ENCODE measurements at regions not wholly inside any gene's neighbourhood (a gene's known extent, or its start where the extent isn't known, plus 50 kb on each side); places are given as distances from the start of the nearest gene placed in this dataset.

DNA sequence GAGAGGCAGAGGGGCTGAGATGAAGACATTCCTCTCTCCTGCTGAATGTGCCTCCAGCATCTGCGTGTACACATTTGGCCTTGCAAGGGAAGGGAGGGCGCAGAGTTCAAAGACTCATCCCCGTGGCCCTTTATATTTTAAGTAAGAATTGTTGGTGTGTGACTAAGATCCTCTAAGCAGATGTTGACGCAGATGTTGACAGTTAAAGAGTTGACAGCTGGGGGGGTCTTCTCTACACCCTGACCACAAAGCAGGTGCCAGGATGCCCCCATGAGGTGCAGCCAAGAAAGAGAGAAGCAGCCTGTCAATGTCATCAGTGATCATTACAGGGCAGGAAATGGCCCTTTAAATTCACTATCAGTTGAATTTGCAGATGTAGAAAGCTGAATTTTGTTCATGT, 262.9 kb downstream of the IRX1 start:
- no peak for DNase-seq
- H3K4me1 ChIP-seq (ENCODE audit: control insufficient read depth in 1 of 2, insufficient read depth in 2 of 2, low read length in 2 of 2) = no peaks in the 10 kb centered on the region
- 82 to 95% methylated on average over 4 of the region's 4 CpGs for WGBS, 2 donors

DNA sequence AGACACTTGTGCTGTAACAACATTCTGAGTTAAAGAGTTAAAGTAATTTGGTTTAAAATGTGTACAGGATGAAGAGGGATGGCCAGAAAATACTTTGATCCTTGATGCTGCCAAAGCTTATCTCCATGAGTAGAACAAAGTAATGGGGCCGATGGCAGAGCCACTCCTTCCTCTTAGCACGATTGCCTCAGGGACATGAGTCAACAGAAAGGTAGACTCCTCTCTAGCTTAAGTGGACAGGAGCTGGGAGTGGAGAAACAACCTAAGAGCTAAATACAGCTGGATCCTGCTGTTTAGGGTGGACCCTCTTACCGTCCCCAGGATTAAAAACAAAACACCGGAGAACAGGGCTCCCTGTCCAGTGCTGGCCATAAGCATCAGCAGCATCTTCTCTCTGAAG, 267.3 kb downstream of the IRX1 start:
- ATAC-seq (ENCODE audit: low FRiP score) (no peak), DNase-seq (no peak)
- Histone ChIP-seq H3K9me3 (ENCODE audit: control insufficient read depth, low read length) (no peaks in the 10 kb centered on the region), H3K27me3 (ENCODE audit: control insufficient read depth in 1 of 2, insufficient read depth in 2 of 2, low read length in 1 of 2) (no peaks in the 10 kb centered on the region), H3K4me3 (ENCODE audit: low read length in 2 of 2) (no peak overlapping the region), H3K36me3 (ENCODE audit: control insufficient read depth in 1 of 2, insufficient read depth in 2 of 2, low read length in 1 of 2) (no peaks in the 10 kb centered on the region), H3K27ac (ENCODE audit: low read depth in 1 of 2, low read length in 2 of 2) (no peak overlapping the region), H3K4me1 (ENCODE audit: control insufficient read depth in 1 of 2, insufficient read depth in 2 of 2, low read length in 2 of 2) (no peaks in the 10 kb centered on the region)
- WGBS, 2 donors = 83 to 92% methylated on average over 4 of the region's 4 CpGs
- intact Hi-C loops (cut with DNase I) = no loop called here

More for the DNA sequence above, 262.9 kb downstream of the IRX1 start:
- no peak overlapping the region for H3K27ac ChIP-seq (ENCODE audit: low read depth in 1 of 2, low read length in 2 of 2)
- H3K36me3 ChIP-seq (ENCODE audit: control insufficient read depth in 1 of 2, insufficient read depth in 2 of 2, low read length in 1 of 2) = no peaks in the 10 kb centered on the region
- no peak overlapping the region for H3K4me3 ChIP-seq (ENCODE audit: low read length in 2 of 2)
- intact Hi-C loops (cut with DNase I) = no loop called here
- no peaks in the 10 kb centered on the region for H3K9me3 ChIP-seq (ENCODE audit: control insufficient read depth, low read length)
- H3K27me3 ChIP-seq (ENCODE audit: control insufficient read depth in 1 of 2, insufficient read depth in 2 of 2, low read length in 1 of 2) = no peaks in the 10 kb centered on the region
- no peak for ATAC-seq (ENCODE audit: low FRiP score)

DNA sequence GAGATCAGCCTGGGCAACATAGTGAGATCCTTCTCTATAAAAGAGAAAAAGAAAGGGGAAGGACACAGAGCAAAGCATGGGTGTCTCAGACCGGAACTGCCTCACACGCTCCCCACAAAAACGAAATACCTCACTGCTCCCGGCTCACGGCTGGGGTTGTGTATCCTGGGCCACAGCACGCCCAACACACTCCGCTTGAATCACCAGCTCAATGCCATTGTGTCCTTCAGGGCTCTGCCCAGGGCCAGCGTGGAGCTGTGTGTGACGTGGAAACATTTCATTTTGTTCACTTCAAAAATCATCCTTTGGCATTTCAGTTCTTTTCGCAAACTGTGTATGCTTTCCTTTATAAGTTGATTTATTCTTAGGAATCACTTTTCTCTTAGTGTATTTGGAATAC, 279.5 kb downstream of the IRX1 start:
- Histone ChIP-seq H3K27me3 (ENCODE audit: control insufficient read depth in 1 of 2, insufficient read depth in 2 of 2, low read length in 1 of 2) (no peaks in the 10 kb centered on the region), H3K4me1 (ENCODE audit: control insufficient read depth in 1 of 2, insufficient read depth in 2 of 2, low read length in 2 of 2) (no peaks in the 10 kb centered on the region), H3K27ac (ENCODE audit: low read depth in 1 of 2, low read length in 2 of 2) (no peak overlapping the region), H3K4me3 (ENCODE audit: low read length in 2 of 2) (no peak overlapping the region), H3K9me3 (ENCODE audit: control insufficient read depth, low read length) (peaks cover 2% of the 10 kb centered on the region), H3K36me3 (ENCODE audit: control insufficient read depth in 1 of 2, insufficient read depth in 2 of 2, low read length in 1 of 2) (no peaks in the 10 kb centered on the region)
- intact Hi-C loops (cut with DNase I) = no loop called here
- ATAC-seq (ENCODE audit: low FRiP score) (no peak), DNase-seq (no peak)
- WGBS, 2 donors = 75 to 88% methylated on average over 10 of the region's 10 CpGs

DNA sequence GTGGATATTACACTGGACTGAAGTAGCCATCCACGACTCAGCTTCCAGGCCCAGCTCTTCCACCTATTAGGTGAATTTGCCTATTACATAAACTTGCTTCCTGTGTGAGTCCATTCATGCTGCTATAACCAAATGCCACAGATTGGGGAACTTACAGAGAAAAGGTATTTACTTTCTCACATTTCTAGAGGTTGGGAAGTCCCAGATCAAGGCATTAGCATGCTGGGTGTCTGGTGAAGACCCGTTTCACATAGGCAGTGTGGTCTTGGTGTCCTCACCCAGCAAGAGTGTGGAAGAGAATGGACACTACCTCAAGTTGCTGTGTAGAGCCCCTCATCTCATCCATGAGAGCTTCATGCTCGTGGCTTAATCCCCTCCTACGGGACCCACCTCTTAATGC, 282.6 kb downstream of the IRX1 start:
- Histone ChIP-seq H3K4me3 (ENCODE audit: low read length in 2 of 2) (no peak overlapping the region), H3K27ac (ENCODE audit: low read depth in 1 of 2, low read length in 2 of 2) (no peak overlapping the region), H3K4me1 (ENCODE audit: control insufficient read depth in 1 of 2, insufficient read depth in 2 of 2, low read length in 2 of 2) (no peaks in the 10 kb centered on the region), H3K9me3 (ENCODE audit: control insufficient read depth, low read length) (peaks cover 2% of the 10 kb centered on the region), H3K27me3 (ENCODE audit: control insufficient read depth in 1 of 2, insufficient read depth in 2 of 2, low read length in 1 of 2) (no peaks in the 10 kb centered on the region), H3K36me3 (ENCODE audit: control insufficient read depth in 1 of 2, insufficient read depth in 2 of 2, low read length in 1 of 2) (no peaks in the 10 kb centered on the region)
- no peak for DNase-seq
- intact Hi-C loops (cut with DNase I) = no loop called here
- ATAC-seq (ENCODE audit: low FRiP score) = no peak
- WGBS, 2 donors = 85 to 89% methylated on average over 4 of the region's 4 CpGs

DNA sequence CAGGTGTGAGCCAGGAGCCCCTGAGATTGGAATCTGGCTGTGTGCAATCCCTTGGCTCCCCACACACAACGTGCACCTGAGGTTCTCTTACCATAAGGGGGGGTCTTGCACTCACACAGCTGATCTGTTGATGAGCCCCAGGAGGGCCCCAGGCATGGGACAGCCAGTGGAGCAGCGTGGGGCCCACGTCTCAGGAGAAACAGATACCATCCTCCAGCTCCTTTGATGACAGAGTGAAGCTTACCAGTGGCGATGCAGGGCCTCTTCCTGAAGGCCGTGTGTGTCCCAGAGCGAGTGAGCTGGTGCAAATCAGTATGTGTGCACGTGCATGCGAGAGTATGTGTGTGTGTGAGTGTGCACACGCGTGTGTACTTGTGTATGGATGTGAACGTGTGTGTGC, 287.4 kb downstream of the IRX1 start:
- Histone ChIP-seq H3K27ac (ENCODE audit: low read depth in 1 of 2, low read length in 2 of 2) (no peak overlapping the region), H3K36me3 (ENCODE audit: control insufficient read depth in 1 of 2, insufficient read depth in 2 of 2, low read length in 1 of 2) (no peaks in the 10 kb centered on the region), H3K4me3 (ENCODE audit: low read length in 2 of 2) (no peak overlapping the region), H3K27me3 (ENCODE audit: control insufficient read depth in 1 of 2, insufficient read depth in 2 of 2, low read length in 1 of 2) (no peaks in the 10 kb centered on the region), H3K9me3 (ENCODE audit: control insufficient read depth, low read length) (no peaks in the 10 kb centered on the region), H3K4me1 (ENCODE audit: control insufficient read depth in 1 of 2, insufficient read depth in 2 of 2, low read length in 2 of 2) (no peaks in the 10 kb centered on the region)
- intact Hi-C loops (cut with DNase I) = no loop called here
- 93 to 94% methylated on average over 11 of the region's 11 CpGs for WGBS, 2 donors
- no peak for DNase-seq
- no peak for ATAC-seq (ENCODE audit: low FRiP score)

DNA sequence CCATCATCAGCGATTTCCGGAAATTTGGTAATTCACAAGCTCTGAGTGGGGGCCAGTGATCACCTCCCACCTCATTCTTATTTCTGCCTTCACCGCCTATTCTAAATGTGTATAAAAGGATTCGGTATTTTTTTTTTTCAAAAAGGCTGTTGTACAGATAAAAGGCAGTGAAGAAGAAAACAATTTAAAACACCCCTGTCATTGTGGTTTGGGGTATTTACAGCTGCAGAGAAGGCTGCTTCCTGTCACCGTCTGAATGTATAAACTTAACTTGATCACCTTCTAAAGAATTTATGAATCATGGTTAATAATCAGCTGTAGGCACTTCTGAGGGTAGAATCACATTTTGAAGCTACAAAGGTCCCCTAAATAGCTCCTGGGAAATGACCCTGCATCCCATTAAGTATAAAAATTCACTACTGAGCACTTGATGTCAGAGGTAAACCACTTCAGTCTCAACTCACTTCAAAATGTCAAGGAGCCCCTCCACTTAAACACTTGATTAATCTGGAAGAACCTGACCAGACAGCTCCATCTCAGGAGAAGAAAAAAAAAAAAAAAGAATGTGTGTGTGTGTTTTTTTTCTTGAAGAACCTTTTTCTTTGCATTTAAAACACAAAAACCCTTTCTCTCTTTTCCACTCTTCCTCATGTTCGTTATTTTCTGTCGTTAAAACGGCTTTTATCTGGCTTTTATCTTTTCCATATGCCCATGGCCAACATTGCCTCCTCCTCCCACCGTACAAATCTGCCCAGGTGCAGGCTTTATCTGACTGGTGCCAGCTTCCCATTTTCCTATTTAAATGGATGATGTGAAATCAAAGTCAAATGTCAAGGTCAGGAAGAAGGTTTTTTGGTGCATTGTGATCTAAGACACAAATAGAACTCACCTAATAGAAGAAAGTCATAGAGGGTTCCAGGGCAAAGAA, 291.2 kb downstream of the IRX1 start:
- no peak for ATAC-seq (ENCODE audit: low FRiP score)
- intact Hi-C loops (cut with DNase I) = no loop called here

DNA sequence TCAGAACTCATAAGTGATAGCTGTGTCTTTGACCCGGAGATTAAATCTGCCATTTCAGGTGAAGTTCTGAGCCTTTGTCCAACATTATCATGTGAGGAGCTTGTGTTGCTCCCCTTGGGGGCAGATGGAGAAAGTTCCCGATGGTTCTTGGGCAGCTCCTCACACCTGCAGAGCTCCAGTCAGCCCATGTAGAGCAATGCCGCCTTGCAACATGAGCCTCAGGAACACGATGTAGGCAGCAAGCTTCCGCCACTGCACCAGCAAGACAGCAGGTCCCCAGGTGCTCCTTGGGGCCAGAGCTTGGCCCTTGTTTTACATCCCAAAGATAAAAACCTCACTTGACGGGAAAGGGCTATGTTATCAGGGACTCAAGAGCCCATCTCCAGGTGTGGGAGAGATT, 292.7 kb downstream of the IRX1 start:
- intact Hi-C loops (cut with DNase I) = no loop called here
- ATAC-seq (ENCODE audit: low FRiP score) = no peak

More for the DNA sequence above, 291.2 kb downstream of the IRX1 start:
- no peaks in the 10 kb centered on the region for H3K4me1 ChIP-seq (ENCODE audit: control insufficient read depth in 1 of 2, insufficient read depth in 2 of 2, low read length in 2 of 2)
- no peak for DNase-seq
- no peak overlapping the region for H3K27ac ChIP-seq (ENCODE audit: low read depth in 1 of 2, low read length in 2 of 2)
- 84 to 90% methylated on average over 9 of the region's 9 CpGs for WGBS, 2 donors
- no peaks in the 10 kb centered on the region for H3K27me3 ChIP-seq (ENCODE audit: control insufficient read depth in 1 of 2, insufficient read depth in 2 of 2, low read length in 1 of 2)
- no peaks in the 10 kb centered on the region for H3K9me3 ChIP-seq (ENCODE audit: control insufficient read depth, low read length)
- no peaks in the 10 kb centered on the region for H3K36me3 ChIP-seq (ENCODE audit: control insufficient read depth in 1 of 2, insufficient read depth in 2 of 2, low read length in 1 of 2)
- H3K4me3 ChIP-seq (ENCODE audit: low read length in 2 of 2) = no peak overlapping the region

DNA sequence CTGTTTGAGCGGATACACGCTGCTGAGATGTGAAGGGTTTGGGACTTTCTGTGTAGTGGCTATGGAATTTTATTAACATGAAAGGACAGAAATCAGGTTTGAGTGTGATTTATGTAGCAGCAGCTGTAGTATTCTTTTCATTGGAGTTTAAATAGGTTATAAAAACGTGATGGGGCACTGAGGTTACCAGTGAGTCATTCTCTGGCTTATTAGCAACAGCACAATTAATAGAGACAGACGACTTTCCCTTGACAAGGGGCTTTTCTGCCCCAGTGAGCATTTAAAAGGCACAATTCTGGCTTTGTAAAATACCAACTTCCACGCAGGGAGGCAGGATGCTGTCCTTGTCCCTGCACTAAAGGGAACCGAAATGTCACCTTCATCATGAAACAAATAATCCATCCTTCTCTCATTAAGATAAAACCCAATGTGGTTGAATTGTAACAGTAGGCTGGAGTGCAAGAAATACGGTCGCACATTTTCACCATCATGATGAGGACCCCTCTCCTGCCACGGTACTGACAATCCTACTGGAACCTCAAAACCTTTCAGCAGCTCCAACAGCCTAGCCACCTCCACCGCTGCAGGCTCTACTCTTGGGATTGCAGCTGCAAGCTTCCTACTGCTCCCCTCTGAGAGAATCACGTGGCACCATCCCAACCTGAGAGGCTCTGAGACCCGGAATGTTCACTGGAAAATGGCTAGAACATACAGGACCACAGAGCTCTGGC, 293.9 kb downstream of the IRX1 start:
- Histone ChIP-seq H3K4me1 (ENCODE audit: control insufficient read depth in 1 of 2, insufficient read depth in 2 of 2, low read length in 2 of 2) (no peaks in the 10 kb centered on the region), H3K4me3 (ENCODE audit: low read length in 2 of 2) (no peak overlapping the region), H3K36me3 (ENCODE audit: control insufficient read depth in 1 of 2, insufficient read depth in 2 of 2, low read length in 1 of 2) (no peaks in the 10 kb centered on the region), H3K9me3 (ENCODE audit: control insufficient read depth, low read length) (peaks cover 2% of the 10 kb centered on the region), H3K27ac (ENCODE audit: low read depth in 1 of 2, low read length in 2 of 2) (no peak overlapping the region), H3K27me3 (ENCODE audit: control insufficient read depth in 1 of 2, insufficient read depth in 2 of 2, low read length in 1 of 2) (no peaks in the 10 kb centered on the region)
- ATAC-seq (ENCODE audit: low FRiP score) (no peak), DNase-seq (no peak)
- intact Hi-C loops (cut with DNase I) = no loop called here
- 81 to 82% methylated on average over 12 of the region's 12 CpGs for WGBS, 2 donors

More for the DNA sequence above, 292.7 kb downstream of the IRX1 start:
- H3K4me3 ChIP-seq (ENCODE audit: low read length in 2 of 2) = no peak overlapping the region
- no peaks in the 10 kb centered on the region for H3K4me1 ChIP-seq (ENCODE audit: control insufficient read depth in 1 of 2, insufficient read depth in 2 of 2, low read length in 2 of 2)
- WGBS, 2 donors = 82 to 84% methylated on average over 6 of the region's 6 CpGs
- peaks cover 2% of the 10 kb centered on the region for H3K9me3 ChIP-seq (ENCODE audit: control insufficient read depth, low read length)
- H3K27ac ChIP-seq (ENCODE audit: low read depth in 1 of 2, low read length in 2 of 2) = no peak overlapping the region
- no peaks in the 10 kb centered on the region for H3K36me3 ChIP-seq (ENCODE audit: control insufficient read depth in 1 of 2, insufficient read depth in 2 of 2, low read length in 1 of 2)
- no peaks in the 10 kb centered on the region for H3K27me3 ChIP-seq (ENCODE audit: control insufficient read depth in 1 of 2, insufficient read depth in 2 of 2, low read length in 1 of 2)
- DNase-seq = no peak

DNA sequence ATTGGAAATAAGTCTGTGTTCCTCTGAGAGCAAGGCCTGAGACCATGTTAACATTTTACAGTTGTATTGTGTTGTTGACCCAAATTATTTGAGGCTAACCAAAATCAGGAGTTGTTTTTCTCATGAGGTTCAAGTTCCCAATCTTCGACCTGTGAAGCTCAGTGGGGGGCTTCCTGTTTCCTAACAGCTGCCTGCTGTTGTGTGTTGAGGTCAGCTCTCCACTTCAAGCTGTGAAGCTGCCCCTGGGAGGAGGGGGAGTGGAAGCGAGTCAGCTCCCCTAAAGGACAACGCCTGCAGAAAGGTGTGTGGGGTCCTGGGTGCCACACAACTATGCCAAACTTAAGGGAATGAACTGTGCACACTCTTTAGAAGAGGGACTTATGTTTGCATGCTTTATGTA, 295.5 kb downstream of the IRX1 start:
- no peak overlapping the region for H3K4me3 ChIP-seq (ENCODE audit: low read length in 2 of 2)
- H3K27ac ChIP-seq (ENCODE audit: low read depth in 1 of 2, low read length in 2 of 2) = no peak overlapping the region
- no peaks in the 10 kb centered on the region for H3K36me3 ChIP-seq (ENCODE audit: control insufficient read depth in 1 of 2, insufficient read depth in 2 of 2, low read length in 1 of 2)
- no peak for DNase-seq
- peaks cover 2% of the 10 kb centered on the region for H3K9me3 ChIP-seq (ENCODE audit: control insufficient read depth, low read length)
- no peak for ATAC-seq (ENCODE audit: low FRiP score)
- intact Hi-C loops (cut with DNase I) = no loop called here
- WGBS, 2 donors = 76 to 78% methylated on average over 3 of the region's 3 CpGs
- H3K4me1 ChIP-seq (ENCODE audit: control insufficient read depth in 1 of 2, insufficient read depth in 2 of 2, low read length in 2 of 2) = no peaks in the 10 kb centered on the region
- no peaks in the 10 kb centered on the region for H3K27me3 ChIP-seq (ENCODE audit: control insufficient read depth in 1 of 2, insufficient read depth in 2 of 2, low read length in 1 of 2)
